Panc1 (cell line): ENCODE measurements at regions not wholly inside any gene's neighbourhood (a gene's known extent, or its start where the extent isn't known, plus 50 kb on each side); places are given as distances from the start of the nearest gene placed in this dataset.

Experiments
- ATAC-seq: fragments of 200-7000 bp; cut with Tn5 transposase; 2 replicates; pipeline ENCODE4 v1.9.1; 2020; ENCODE audit warnings: mild to moderate bottlenecking, moderate library complexity
- BruUV-seq: library from RNA; stranded (reverse); fragments of 400-500 nt; replicated peaks from 2 replicates; lab custom pipeline; 2021; lab: Mats Ljungman, UMichigan
- CTCF ChIA-PET: fragments of 300-600 bp; sonication (Branson Sonifier 250); formaldehyde crosslinking; loops from one replicate; lab custom pipeline; 2022; ENCODE audit warnings: antibody characterized with exemption; lab: Charles Lee
- POLR2A ChIA-PET: fragments of 300-600 bp; sonication (Branson Sonifier 250); formaldehyde crosslinking; loops from one replicate; lab custom pipeline; 2022; ENCODE audit warnings: antibody characterized with exemption; lab: Charles Lee
- DNase-seq: peaks from one replicate; pipeline ENCODE4 v3.0.0-alpha.2; 2010; ENCODE audit warnings: low read depth, low spot score
- H3K27ac ChIP-seq: 2 replicates; pipeline ENCODE4 v1.5.1; 2011; ENCODE audit warnings: mild to moderate bottlenecking, low read length, inconsistent platforms
- H3K27me3 ChIP-seq: fragments of 200-500 bp; sonication (Bioruptor generic); 2 replicates; pipeline ENCODE4 v1.6.0; 2014; ENCODE audit warnings: low read length, inconsistent platforms; ENCODE audit not compliant: control insufficient read depth, insufficient read depth
- H3K36me3 ChIP-seq: fragments of 200-500 bp; sonication (Bioruptor generic); 2 replicates; pipeline ENCODE4 v1.5.1; 2014; ENCODE audit warnings: inconsistent platforms, mild to moderate bottlenecking, low read length, moderate library complexity; ENCODE audit not compliant: control insufficient read depth, insufficient read depth
- H3K4me1 ChIP-seq: 2 replicates; pipeline ENCODE4 v1.5.1; 2011; ENCODE audit warnings: inconsistent platforms, mild to moderate bottlenecking, low read length, moderate library complexity; ENCODE audit not compliant: control insufficient read depth, insufficient read depth
- H3K4me3 ChIP-seq, 2 experiments: 2 replicates each; pipeline ENCODE4 v1.5.1; 2011 to 2012; ENCODE audit warnings: low read depth in 2 of 2, low read length in 2 of 2, mild to moderate bottlenecking in 2 of 2, inconsistent platforms in 1 of 2, moderate library complexity in 1 of 2
- H3K9me3 ChIP-seq: fragments of 200-500 bp; sonication (Bioruptor generic); 2 replicates; pipeline ENCODE4 v1.5.1; 2014; ENCODE audit warnings: low read depth, mild to moderate bottlenecking, inconsistent platforms, low read length, moderate library complexity; ENCODE audit not compliant: control insufficient read depth, insufficient read depth
- POLR2AphosphoS5 ChIP-seq: IDR thresholded peaks from 2 replicates; pipeline ENCODE4 v1.6.1; 2012; ENCODE audit warnings: mild to moderate bottlenecking, low read depth, low read length, moderate library complexity
- SIN3A ChIP-seq: IDR thresholded peaks from 2 replicates; pipeline ENCODE4 v1.6.1; 2012; ENCODE audit warnings: low read depth, mild to moderate bottlenecking, low read length, moderate library complexity, borderline replicate concordance; ENCODE audit not compliant: insufficient read depth
- TCF7L2 ChIP-seq: IDR thresholded peaks from 2 replicates; pipeline ENCODE4 v1.6.1; 2011; ENCODE audit warnings: mild to moderate bottlenecking, low read depth, low read length, inconsistent platforms
- in situ Hi-C: cut with HindIII; loops from 2 replicates; pipeline ENCODE4 v1.10.0; 2016; ENCODE audit warnings: low sequenced_read_pairs, low pct_unique_long_range_greater_than_20kb
- intact Hi-C: fragments of 100-400 bp; cut with micrococcal nuclease; formaldehyde crosslinking; loops from one replicate; pipeline ENCODE4 v1.10.0; 2022; ENCODE audit not compliant: unreplicated experiment
- TF ChIP-seq, protein P1 (sequence below), 2 experiments: IDR thresholded peaks; 2 replicates each; pipeline ENCODE4 v1.6.1; 2011 to 2012; ENCODE audit warnings: low read depth in 2 of 2, control low read depth in 1 of 2, low read length in 1 of 2, mild to moderate bottlenecking in 1 of 2, moderate library complexity in 1 of 2; ENCODE audit not compliant: insufficient read depth in 1 of 2
- TF ChIP-seq, protein P2 (sequence below): fragments of 450-650 bp; IDR thresholded peaks from 2 replicates; pipeline ENCODE4 v1.5.1; 2017; ENCODE audit warnings: mild to moderate bottlenecking

DNA sequence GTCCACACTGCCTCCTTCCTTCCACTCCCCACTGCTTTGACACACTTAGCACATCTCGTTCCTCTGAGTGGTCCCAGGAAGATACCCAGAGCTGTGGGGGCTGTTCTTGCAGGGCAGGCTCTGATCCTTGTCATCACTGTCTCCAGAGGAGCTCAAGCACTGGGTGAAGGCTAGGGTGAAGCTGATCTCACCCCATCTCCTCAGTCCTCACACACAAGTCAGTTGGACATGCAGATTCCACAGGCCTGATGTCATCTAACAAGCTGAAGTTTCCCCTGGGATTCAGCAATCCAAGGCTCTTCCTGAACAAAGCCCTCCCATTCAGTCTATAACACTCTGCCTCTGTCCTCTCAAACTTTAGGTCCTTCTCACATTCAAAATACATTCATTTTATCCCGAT is 90.6 kb upstream of the RAB6C start:
- Histone ChIP-seq H3K27me3 (peaks cover 4% of the 10 kb centered on the region; the same call in 1 of the 2 replicates), H3K9me3 (no peaks in the 10 kb centered on the region), H3K27ac (no peak overlapping the region), H3K4me1 (no peaks in the 10 kb centered on the region), H3K4me3 (no peak overlapping the region), H3K36me3 (no peaks in the 10 kb centered on the region)
- in situ Hi-C loops (no loop called here), intact Hi-C loops (no loop called here)
- ChIA-PET CTCF (no interaction called here), POLR2A (no interaction called here)
- TF ChIP-seq, protein P1, sequence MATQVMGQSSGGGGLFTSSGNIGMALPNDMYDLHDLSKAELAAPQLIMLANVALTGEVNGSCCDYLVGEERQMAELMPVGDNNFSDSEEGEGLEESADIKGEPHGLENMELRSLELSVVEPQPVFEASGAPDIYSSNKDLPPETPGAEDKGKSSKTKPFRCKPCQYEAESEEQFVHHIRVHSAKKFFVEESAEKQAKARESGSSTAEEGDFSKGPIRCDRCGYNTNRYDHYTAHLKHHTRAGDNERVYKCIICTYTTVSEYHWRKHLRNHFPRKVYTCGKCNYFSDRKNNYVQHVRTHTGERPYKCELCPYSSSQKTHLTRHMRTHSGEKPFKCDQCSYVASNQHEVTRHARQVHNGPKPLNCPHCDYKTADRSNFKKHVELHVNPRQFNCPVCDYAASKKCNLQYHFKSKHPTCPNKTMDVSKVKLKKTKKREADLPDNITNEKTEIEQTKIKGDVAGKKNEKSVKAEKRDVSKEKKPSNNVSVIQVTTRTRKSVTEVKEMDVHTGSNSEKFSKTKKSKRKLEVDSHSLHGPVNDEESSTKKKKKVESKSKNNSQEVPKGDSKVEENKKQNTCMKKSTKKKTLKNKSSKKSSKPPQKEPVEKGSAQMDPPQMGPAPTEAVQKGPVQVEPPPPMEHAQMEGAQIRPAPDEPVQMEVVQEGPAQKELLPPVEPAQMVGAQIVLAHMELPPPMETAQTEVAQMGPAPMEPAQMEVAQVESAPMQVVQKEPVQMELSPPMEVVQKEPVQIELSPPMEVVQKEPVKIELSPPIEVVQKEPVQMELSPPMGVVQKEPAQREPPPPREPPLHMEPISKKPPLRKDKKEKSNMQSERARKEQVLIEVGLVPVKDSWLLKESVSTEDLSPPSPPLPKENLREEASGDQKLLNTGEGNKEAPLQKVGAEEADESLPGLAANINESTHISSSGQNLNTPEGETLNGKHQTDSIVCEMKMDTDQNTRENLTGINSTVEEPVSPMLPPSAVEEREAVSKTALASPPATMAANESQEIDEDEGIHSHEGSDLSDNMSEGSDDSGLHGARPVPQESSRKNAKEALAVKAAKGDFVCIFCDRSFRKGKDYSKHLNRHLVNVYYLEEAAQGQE (IDR thresholded peaks at IDR 0.05; ENCODE audit: insufficient read depth in 1 of 2, low read depth in 2 of 2, low read length in 1 of 2), result no peak
- no peak for TF ChIP-seq POLR2AphosphoS5
- TF ChIP-seq SIN3A, result no peak
- TF ChIP-seq, protein P2, sequence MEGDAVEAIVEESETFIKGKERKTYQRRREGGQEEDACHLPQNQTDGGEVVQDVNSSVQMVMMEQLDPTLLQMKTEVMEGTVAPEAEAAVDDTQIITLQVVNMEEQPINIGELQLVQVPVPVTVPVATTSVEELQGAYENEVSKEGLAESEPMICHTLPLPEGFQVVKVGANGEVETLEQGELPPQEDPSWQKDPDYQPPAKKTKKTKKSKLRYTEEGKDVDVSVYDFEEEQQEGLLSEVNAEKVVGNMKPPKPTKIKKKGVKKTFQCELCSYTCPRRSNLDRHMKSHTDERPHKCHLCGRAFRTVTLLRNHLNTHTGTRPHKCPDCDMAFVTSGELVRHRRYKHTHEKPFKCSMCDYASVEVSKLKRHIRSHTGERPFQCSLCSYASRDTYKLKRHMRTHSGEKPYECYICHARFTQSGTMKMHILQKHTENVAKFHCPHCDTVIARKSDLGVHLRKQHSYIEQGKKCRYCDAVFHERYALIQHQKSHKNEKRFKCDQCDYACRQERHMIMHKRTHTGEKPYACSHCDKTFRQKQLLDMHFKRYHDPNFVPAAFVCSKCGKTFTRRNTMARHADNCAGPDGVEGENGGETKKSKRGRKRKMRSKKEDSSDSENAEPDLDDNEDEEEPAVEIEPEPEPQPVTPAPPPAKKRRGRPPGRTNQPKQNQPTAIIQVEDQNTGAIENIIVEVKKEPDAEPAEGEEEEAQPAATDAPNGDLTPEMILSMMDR, result no peak
- no peak for TF ChIP-seq TCF7L2
- BruUV-seq, result no TSS peak
- no peak for DNase-seq
- no peak for ATAC-seq

DNA sequence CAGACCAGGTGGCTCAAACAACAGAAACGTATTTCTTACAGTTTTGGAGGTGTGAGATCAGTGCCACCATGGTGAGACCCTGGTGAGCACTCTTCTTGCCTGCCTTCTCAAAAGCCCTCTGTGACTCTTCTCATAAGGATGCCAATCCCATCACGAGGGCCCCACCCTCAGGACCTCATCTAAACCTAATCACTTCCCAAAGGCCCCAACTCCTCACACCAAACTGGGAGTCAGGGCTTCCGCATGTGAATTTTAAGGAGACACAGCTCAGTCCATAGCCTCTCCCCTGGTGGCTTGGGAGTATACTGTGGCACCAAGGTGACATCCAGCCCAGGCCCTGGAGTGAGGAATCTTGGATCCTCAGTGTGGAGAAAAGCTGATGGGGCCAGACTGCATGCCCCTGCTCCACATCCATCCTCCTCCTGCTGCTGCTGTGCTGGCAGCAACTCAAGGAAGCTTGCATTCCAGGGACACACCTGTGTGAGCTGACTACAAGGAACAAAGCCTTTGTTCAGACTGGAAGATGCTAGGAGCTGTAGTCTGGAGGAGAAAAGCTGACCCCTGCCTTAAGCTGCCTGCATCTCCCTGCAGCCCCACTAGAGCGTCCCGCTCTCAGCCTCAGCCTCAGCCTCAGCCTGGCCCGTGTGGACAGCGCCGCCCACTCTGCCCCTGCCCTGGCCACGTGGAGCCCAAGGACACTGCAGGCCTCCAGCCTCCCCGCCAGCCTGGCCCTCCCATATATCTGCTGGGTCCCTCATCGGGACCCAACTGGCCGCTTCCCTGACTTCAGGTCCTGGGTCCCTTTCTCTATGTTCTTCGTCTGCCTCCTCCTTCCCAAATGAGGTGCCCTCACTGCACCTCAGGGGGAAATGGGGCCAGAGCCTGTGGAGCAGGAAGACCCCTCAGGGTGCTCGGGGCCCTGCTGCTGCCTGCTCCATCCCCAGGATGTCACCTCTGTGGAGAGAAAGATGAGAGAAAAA is 87.8 kb upstream of the RAB6C start:
- in situ Hi-C loops (no loop called here), intact Hi-C loops (no loop called here)
- CTCF ChIA-PET, result interaction anchor here (1.2 kb wide), 1 partner anchor 32 kb away, joined by 3 read pairs; no protein-coding TSS in a partner anchor
- TF ChIP-seq TCF7L2, result no peak
- no peak for TF ChIP-seq POLR2AphosphoS5
- TF ChIP-seq, protein P1 (IDR thresholded peaks at IDR 0.05; ENCODE audit: insufficient read depth in 1 of 2, low read depth in 2 of 2, low read length in 1 of 2), result no peak
- TF ChIP-seq SIN3A, result no peak
- TF ChIP-seq, protein P2, result no peak
- no TSS peak for BruUV-seq
- POLR2A ChIA-PET, result no interaction called here
- no peak for ATAC-seq
- DNase-seq, result no peak
- Histone ChIP-seq H3K4me3 (no peak overlapping the region), H3K36me3 (no peaks in the 10 kb centered on the region), H3K27ac (no peak overlapping the region), H3K27me3 (peaks cover 4% of the 10 kb centered on the region; the same call in 1 of the 2 replicates), H3K9me3 (no peaks in the 10 kb centered on the region), H3K4me1 (no peaks in the 10 kb centered on the region)
